ENCODE measurements at regions not wholly inside any gene's neighbourhood (a gene's known extent, or its start where the extent isn't known, plus 50 kb on each side); places are given as distances from the start of the nearest gene placed in this dataset.

- 95% methylated on average over 3 of the region's 3 CpGs for WGBS (ENCODE audit: insufficient coverage)
- no peaks in the 10 kb centered on the region for H4K20me1 ChIP-seq (ENCODE audit: control insufficient read depth, insufficient read depth, low read length, poor library complexity, severe bottlenecking)
- POLR2A ChIA-PET, result no interaction called here
- Mint-ChIP-seq H3K27me3 (no peaks in the 10 kb centered on the region), H3K9me3 (ENCODE audit: insufficient read depth) (no peaks in the 10 kb centered on the region), H3K27ac (no peak overlapping the region), H3K4me1 (no peaks in the 10 kb centered on the region), H3K4me3 (no peak overlapping the region)
- CTCF ChIA-PET, result no interaction called here
- H3K36me3 ChIP-seq (replicated peaks in 1 of 2; ENCODE audit: control extremely low read depth in 1 of 2, control insufficient read depth in 1 of 2, extremely low read depth in 1 of 2, insufficient read depth in 2 of 2, low read length in 1 of 2), result no peaks in the 10 kb centered on the region
- intact Hi-C loops (cut with micrococcal nuclease), result no loop called here
- no peak overlapping the region for H3K27ac ChIP-seq (ENCODE audit: low read length in 2 of 2)
- no peak for TF ChIP-seq EZH2 (IDR thresholded peaks at IDR 0.05; ENCODE audit: borderline replicate concordance, insufficient read depth, low read depth, low read length, poor library complexity, severe bottlenecking)
- no peak for TF ChIP-seq CTCF (IDR thresholded peaks at IDR 0.05)
- H3K9me3 ChIP-seq (ENCODE audit: control extremely low read depth in 1 of 3, control insufficient read depth in 2 of 3, insufficient read depth in 1 of 3, low read length in 2 of 3), result no peaks in the 10 kb centered on the region
- no peak overlapping the region for H2AFZ ChIP-seq (ENCODE audit: insufficient read depth, low read depth, low read length, poor library complexity, severe bottlenecking)
- no peaks in the 10 kb centered on the region for H3K27me3 ChIP-seq (replicated peaks in 1 of 4; ENCODE audit: control extremely low read depth in 1 of 4, control insufficient read depth in 3 of 4, insufficient read depth in 4 of 4, low read length in 3 of 4)
- H3K79me2 ChIP-seq (ENCODE audit: control insufficient read depth, insufficient read depth, low read length), result no peaks in the 10 kb centered on the region
- ATAC-seq (ENCODE audit: low read depth), result no peak
- no peaks in the 10 kb centered on the region for H3K4me1 ChIP-seq (ENCODE audit: control insufficient read depth in 2 of 2, insufficient read depth in 2 of 2, low read length in 2 of 2)
- no peak overlapping the region for H3K4me2 ChIP-seq (replicated peaks; ENCODE audit: low read depth, low read length, poor library complexity, severe bottlenecking)
- no peak for DNase-seq
- H3K4me3 ChIP-seq (ENCODE audit: control extremely low read depth in 1 of 5, extremely low read depth in 1 of 5, insufficient read depth in 1 of 5, low read depth in 2 of 5, low read length in 4 of 5), result no peak overlapping the region
- H3K9ac ChIP-seq (ENCODE audit: low read length), result no peak overlapping the region
Observed at GRCh38 chr1:39144924-39145323, 59.6 kb upstream of the MACF1 start.

- no peaks in the 10 kb centered on the region for H3K4me1 Mint-ChIP-seq
- POLR2A ChIA-PET, result no interaction called here
Observed at GRCh38 chr1:39145331-39145965, 59.0 kb upstream of the MACF1 start.

More at GRCh38 chr1:39145331-39145965, 59.0 kb upstream of the MACF1 start:
- DNase-seq, result no peak
- H3K36me3 ChIP-seq (replicated peaks in 1 of 2; ENCODE audit: control extremely low read depth in 1 of 2, control insufficient read depth in 1 of 2, extremely low read depth in 1 of 2, insufficient read depth in 2 of 2, low read length in 1 of 2), result no peaks in the 10 kb centered on the region
- H2AFZ ChIP-seq (ENCODE audit: insufficient read depth, low read depth, low read length, poor library complexity, severe bottlenecking), result no peak overlapping the region
- no peaks in the 10 kb centered on the region for H3K4me1 ChIP-seq (ENCODE audit: control insufficient read depth in 2 of 2, insufficient read depth in 2 of 2, low read length in 2 of 2)
- H3K27ac ChIP-seq (ENCODE audit: low read length in 2 of 2), result no peak overlapping the region
- H3K27me3 Mint-ChIP-seq, result no peaks in the 10 kb centered on the region
- CTCF ChIA-PET, result no interaction called here
- H3K9me3 ChIP-seq (ENCODE audit: control extremely low read depth in 1 of 3, control insufficient read depth in 2 of 3, insufficient read depth in 1 of 3, low read length in 2 of 3), result no peaks in the 10 kb centered on the region
- H3K4me3 ChIP-seq (ENCODE audit: control extremely low read depth in 1 of 5, extremely low read depth in 1 of 5, insufficient read depth in 1 of 5, low read depth in 2 of 5, low read length in 4 of 5), result no peak overlapping the region
- intact Hi-C loops (cut with micrococcal nuclease), result no loop called here
- H3K79me2 ChIP-seq (ENCODE audit: control insufficient read depth, insufficient read depth, low read length), result no peaks in the 10 kb centered on the region
- H4K20me1 ChIP-seq (ENCODE audit: control insufficient read depth, insufficient read depth, low read length, poor library complexity, severe bottlenecking), result no peaks in the 10 kb centered on the region
- ATAC-seq (ENCODE audit: low read depth), result no peak
- no peak overlapping the region for H3K9ac ChIP-seq (ENCODE audit: low read length)
- H3K27ac Mint-ChIP-seq, result no peak overlapping the region
- H3K4me2 ChIP-seq (replicated peaks; ENCODE audit: low read depth, low read length, poor library complexity, severe bottlenecking), result no peak overlapping the region
- H3K4me3 Mint-ChIP-seq, result no peak overlapping the region
- TF ChIP-seq EZH2 (IDR thresholded peaks at IDR 0.05; ENCODE audit: borderline replicate concordance, insufficient read depth, low read depth, low read length, poor library complexity, severe bottlenecking), result no peak
- no peak for TF ChIP-seq CTCF (IDR thresholded peaks at IDR 0.05)
- no peaks in the 10 kb centered on the region for H3K27me3 ChIP-seq (replicated peaks in 1 of 4; ENCODE audit: control extremely low read depth in 1 of 4, control insufficient read depth in 3 of 4, insufficient read depth in 4 of 4, low read length in 3 of 4)
- WGBS (ENCODE audit: insufficient coverage), result 100% methylated on average over 1 of the region's 2 CpGs
- no peaks in the 10 kb centered on the region for H3K9me3 Mint-ChIP-seq (ENCODE audit: insufficient read depth)

Measured in B cell (primary cell).